Endothelial cell of umbilical vein (primary cell): ENCODE measurements at regions not wholly inside any gene's neighbourhood (a gene's known extent, or its start where the extent isn't known, plus 50 kb on each side); places are given as distances from the start of the nearest gene placed in this dataset.

ENCODE experiments used
- CTCF ChIP-seq, 2 donors: IDR thresholded peaks; 1 replicate in 1 of 2; 2 replicates in 1 of 2; pipeline ENCODE4 v1.5.1; 2011; ENCODE audit warnings: low read length in 2 of 2, mild to moderate bottlenecking in 2 of 2, moderate library complexity in 2 of 2, control low read depth in 1 of 2, inconsistent platforms in 1 of 2, low read depth in 1 of 2; ENCODE audit not compliant: insufficient read depth in 1 of 2; ENCODE audit errors: extremely low read depth in 1 of 2
- EZH2 ChIP-seq: IDR thresholded peaks from 2 replicates; pipeline ENCODE4 v1.6.1; 2012; ENCODE audit warnings: borderline replicate concordance, low read depth, mild to moderate bottlenecking, moderate library complexity, low read length, inconsistent platforms; ENCODE audit not compliant: severe bottlenecking
- GATA2 ChIP-seq: IDR thresholded peaks from 2 replicates; pipeline ENCODE4 v1.7.0; 2011; ENCODE audit warnings: low read depth, mild to moderate bottlenecking, moderate library complexity, mixed read lengths, low read length; ENCODE audit not compliant: insufficient read length, insufficient read depth
- JUN ChIP-seq: IDR thresholded peaks from 2 replicates; pipeline ENCODE4 v1.6.1; 2011; ENCODE audit warnings: borderline replicate concordance, low read depth; ENCODE audit not compliant: insufficient read length, insufficient read depth
- MAX ChIP-seq: IDR thresholded peaks from 2 replicates; pipeline ENCODE4 v1.6.1; 2011; ENCODE audit not compliant: insufficient read depth, insufficient read length
- POLR2A ChIP-seq: IDR thresholded peaks from 2 replicates; pipeline ENCODE4 v1.6.1; 2012; ENCODE audit warnings: low read depth, mild to moderate bottlenecking, control low read depth, low read length
- POLR2AphosphoS5 ChIP-seq: IDR thresholded peaks from 2 replicates; pipeline ENCODE4 v1.6.1; 2012; ENCODE audit warnings: low read depth, mild to moderate bottlenecking, control low read depth, low read length, moderate library complexity; ENCODE audit not compliant: insufficient read depth

GRCh38 chr1:36576118-36576517 is 93.4 kb upstream of the CSF3R start:
- TF ChIP-seq JUN (no peak), CTCF (IDR thresholded peaks at IDR 0.05; ENCODE audit: extremely low read depth in 1 of 2, insufficient read depth in 1 of 2, low read depth in 1 of 2, low read length in 2 of 2) (peak; percentile 71 to 93), POLR2AphosphoS5 (no peak), POLR2A (no peak), EZH2 (no peak), MAX (no peak), GATA2 (no peak)
